ENCODE measurements at regions not wholly inside any gene's neighbourhood (a gene's known extent, or its start where the extent isn't known, plus 50 kb on each side); places are given as distances from the start of the nearest gene placed in this dataset.

DNA sequence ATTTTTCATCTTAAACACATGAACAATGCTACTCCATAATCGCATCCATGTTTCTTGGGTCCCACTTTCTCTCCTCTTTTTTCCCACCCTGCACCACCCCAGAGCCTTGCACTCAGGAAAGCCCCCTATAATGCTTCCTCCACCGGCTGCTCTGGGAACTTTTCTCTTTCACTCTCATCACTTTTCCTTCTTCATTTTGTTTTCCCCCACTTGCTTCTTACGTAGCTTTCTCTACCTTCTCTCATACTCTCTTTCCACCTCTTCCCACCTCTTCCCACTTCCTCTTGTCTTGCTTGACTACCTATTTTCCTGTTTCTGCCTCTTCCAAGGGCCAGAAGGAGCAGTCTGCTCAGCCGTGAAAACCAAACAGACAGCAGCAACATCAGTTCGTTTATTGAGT is 229.5 kb upstream of the RHOBTB1 start:
- TF ChIP-seq, protein P1, sequence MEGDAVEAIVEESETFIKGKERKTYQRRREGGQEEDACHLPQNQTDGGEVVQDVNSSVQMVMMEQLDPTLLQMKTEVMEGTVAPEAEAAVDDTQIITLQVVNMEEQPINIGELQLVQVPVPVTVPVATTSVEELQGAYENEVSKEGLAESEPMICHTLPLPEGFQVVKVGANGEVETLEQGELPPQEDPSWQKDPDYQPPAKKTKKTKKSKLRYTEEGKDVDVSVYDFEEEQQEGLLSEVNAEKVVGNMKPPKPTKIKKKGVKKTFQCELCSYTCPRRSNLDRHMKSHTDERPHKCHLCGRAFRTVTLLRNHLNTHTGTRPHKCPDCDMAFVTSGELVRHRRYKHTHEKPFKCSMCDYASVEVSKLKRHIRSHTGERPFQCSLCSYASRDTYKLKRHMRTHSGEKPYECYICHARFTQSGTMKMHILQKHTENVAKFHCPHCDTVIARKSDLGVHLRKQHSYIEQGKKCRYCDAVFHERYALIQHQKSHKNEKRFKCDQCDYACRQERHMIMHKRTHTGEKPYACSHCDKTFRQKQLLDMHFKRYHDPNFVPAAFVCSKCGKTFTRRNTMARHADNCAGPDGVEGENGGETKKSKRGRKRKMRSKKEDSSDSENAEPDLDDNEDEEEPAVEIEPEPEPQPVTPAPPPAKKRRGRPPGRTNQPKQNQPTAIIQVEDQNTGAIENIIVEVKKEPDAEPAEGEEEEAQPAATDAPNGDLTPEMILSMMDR (IDR thresholded peaks at IDR 0.05; ENCODE audit: insufficient read depth, low read length, poor library complexity, severe bottlenecking) = no peak
- no peak for TF ChIP-seq EZH2phosphoT487 (conservative IDR thresholded peaks at IDR 0.05; ENCODE audit: low read length)

All from SU-DHL-6 (cell line).